ENCODE measurements at regions not wholly inside any gene's neighbourhood (a gene's known extent, or its start where the extent isn't known, plus 50 kb on each side); places are given as distances from the start of the nearest gene placed in this dataset.
A peak's percentile ranks its signal among the peaks of the same experiment; 100 is the strongest.

GRCh38 chr10:43873717-43874116, 225.0 kb upstream of the ZNF32 start:
- no peak for DNase-seq (ENCODE audit: low read depth)

- no peak for DNase-seq (ENCODE audit: low read depth)
Observed at GRCh38 chr10:43872644-43873043, 224.0 kb upstream of the ZNF32 start.

- no peak for DNase-seq (ENCODE audit: low read depth)
Observed at GRCh38 chr10:43871545-43871944, 222.9 kb upstream of the ZNF32 start.

GRCh38 chr10:43870968-43871439, 222.3 kb upstream of the ZNF32 start:
- DNase-seq (ENCODE audit: low read depth): no peak

GRCh38 chr10:43869669-43870322, 221.1 kb upstream of the ZNF32 start:
- no peak for DNase-seq (ENCODE audit: low read depth)

- no peak for DNase-seq (ENCODE audit: low read depth)
Observed at GRCh38 chr10:43868952-43869351, 220.3 kb upstream of the ZNF32 start.

GRCh38 chr10:43867667-43868565, 219.2 kb upstream of the ZNF32 start:
- DNase-seq (ENCODE audit: low read depth): peak; percentile 73

- no peak for DNase-seq (ENCODE audit: low read depth)
Observed at GRCh38 chr10:43867113-43867512, 218.4 kb upstream of the ZNF32 start.

GRCh38 chr10:43866712-43867111, 218.0 kb upstream of the ZNF32 start:
- DNase-seq (ENCODE audit: low read depth): no peak

GRCh38 chr10:43865265-43866135, 216.8 kb upstream of the ZNF32 start:
- no peak for DNase-seq (ENCODE audit: low read depth)

GRCh38 chr10:43864656-43865055, 216.0 kb upstream of the ZNF32 start:
- DNase-seq (ENCODE audit: low read depth): no peak

- peak; percentile 81 for DNase-seq (ENCODE audit: low read depth)
Observed at GRCh38 chr10:43863859-43864591, 215.3 kb upstream of the ZNF32 start.

- no peak for DNase-seq (ENCODE audit: low read depth)
Observed at GRCh38 chr10:43863270-43863669, 214.6 kb upstream of the ZNF32 start.

GRCh38 chr10:43862756-43863155, 214.1 kb upstream of the ZNF32 start:
- DNase-seq (ENCODE audit: low read depth): no peak

GRCh38 chr10:43861966-43862751, 213.5 kb upstream of the ZNF32 start:
- peak; percentile 99 for DNase-seq (ENCODE audit: low read depth)

GRCh38 chr10:43859016-43859525, 210.4 kb upstream of the ZNF32 start:
- DNase-seq (ENCODE audit: low read depth): no peak

- no peak for DNase-seq (ENCODE audit: low read depth)
Observed at GRCh38 chr10:43857931-43858315, 209.2 kb upstream of the ZNF32 start.

- DNase-seq (ENCODE audit: low read depth): peak; percentile 98
Observed at GRCh38 chr10:43857206-43857930, 208.7 kb upstream of the ZNF32 start.

- DNase-seq (ENCODE audit: low read depth): no peak
Observed at GRCh38 chr10:43856299-43856698, 207.6 kb upstream of the ZNF32 start.

GRCh38 chr10:43855667-43856210, 207.1 kb upstream of the ZNF32 start:
- peak; percentile 55 for DNase-seq (ENCODE audit: low read depth)
